T-cell (primary cell): ENCODE measurements at regions not wholly inside any gene's neighbourhood (a gene's known extent, or its start where the extent isn't known, plus 50 kb on each side); places are given as distances from the start of the nearest gene placed in this dataset.

Experiments
- ATAC-seq, 4 experiments: fragments of 200-7000 bp in 3 of 4; fragments of 150-1000 bp in 1 of 4; cut with Tn5 transposase; replicated peaks in 1 of 4; 1 replicate in 3 of 4; 2 replicates in 1 of 4; pipeline ENCODE4 v1.10.0; 2021; ENCODE audit warnings: moderate library complexity in 3 of 4, mild to moderate bottlenecking in 2 of 4, moderate number of reproducible peaks in 1 of 4
- CTCF ChIA-PET, 2 donors: fragments of 300-600 bp; sonication (Branson Sonifier 250); formaldehyde crosslinking; loops; one replicate each; lab custom pipeline; 2022; ENCODE audit warnings: antibody characterized with exemption in 2 of 2; lab: Charles Lee
- POLR2A ChIA-PET, 2 donors: fragments of 300-600 bp; sonication (Branson Sonifier 250); formaldehyde crosslinking; loops; one replicate each; lab custom pipeline; 2022; ENCODE audit warnings: antibody characterized with exemption in 2 of 2; lab: Charles Lee
- DNase-seq, 35 experiments: peaks; one replicate each; pipeline versions ENCODE4 v3.0.0 to v3.0.0-alpha.2; 2013 to 2023
- H3K27ac ChIP-seq: one replicate; pipeline ENCODE4 v1.5.1; 2013; ENCODE audit warnings: low read length
- H3K27me3 ChIP-seq, 2 experiments: replicated peaks in 1 of 2; 1 replicate in 1 of 2; 2 replicates in 1 of 2; pipeline versions ENCODE4 v1.6.1 to v1.7.0; 2013; ENCODE audit warnings: low read length in 1 of 2, mixed read lengths in 1 of 2; ENCODE audit not compliant: control insufficient read depth in 2 of 2, insufficient read depth in 2 of 2; ENCODE audit errors: extremely low read depth in 1 of 2
- H3K36me3 ChIP-seq, 2 donors: 1 replicate in 1 of 2; 2 replicates in 1 of 2; pipeline versions ENCODE4 v1.6.1 to v1.7.0; 2013; ENCODE audit warnings: low read length in 1 of 2; ENCODE audit not compliant: control insufficient read depth in 2 of 2, insufficient read depth in 1 of 2; ENCODE audit errors: extremely low read depth in 1 of 2
- H3K4me1 ChIP-seq, 2 experiments: 1 replicate in 1 of 2; 2 replicates in 1 of 2; pipeline versions ENCODE4 v1.6.1 to v1.7.0; 2013; ENCODE audit warnings: low read length in 2 of 2, mixed read lengths in 1 of 2; ENCODE audit not compliant: insufficient read depth in 2 of 2, control insufficient read depth in 1 of 2; ENCODE audit errors: extremely low read depth in 1 of 2
- H3K4me3 ChIP-seq, 2 donors: 1 replicate in 1 of 2; 2 replicates in 1 of 2; pipeline versions ENCODE4 v1.5.1 to v1.7.0; 2013; ENCODE audit warnings: mild to moderate bottlenecking in 2 of 2, low read length in 1 of 2, moderate library complexity in 1 of 2; ENCODE audit not compliant: control insufficient read depth in 1 of 2; ENCODE audit errors: extremely low read depth in 1 of 2
- H3K9me3 ChIP-seq: 2 replicates; pipeline ENCODE4 v1.7.0; 2013
- H3K27ac Mint-ChIP-seq, 2 donors: one replicate each; pipeline ENCODE4 v1.8.0; 2020 to 2021; ENCODE audit warnings: mild to moderate bottlenecking in 2 of 2, mixed read lengths in 2 of 2
- H3K27me3 Mint-ChIP-seq, 2 donors: one replicate each; pipeline ENCODE4 v1.8.0; 2021 to 2022; ENCODE audit warnings: mixed read lengths in 2 of 2
- H3K36me3 Mint-ChIP-seq: one replicate; pipeline ENCODE4 v1.8.0; 2021; ENCODE audit warnings: mixed read lengths
- H3K4me1 Mint-ChIP-seq, 3 donors: one replicate each; pipeline ENCODE4 v1.8.0; 2020 to 2022; ENCODE audit warnings: mixed read lengths in 3 of 3, mild to moderate bottlenecking in 1 of 3
- H3K4me3 Mint-ChIP-seq, 3 donors: one replicate each; pipeline ENCODE4 v1.8.0; 2020 to 2022; ENCODE audit warnings: mild to moderate bottlenecking in 3 of 3, mixed read lengths in 3 of 3, moderate library complexity in 3 of 3
- H3K9me3 Mint-ChIP-seq, 3 donors: one replicate each; pipeline ENCODE4 v1.8.0; 2020 to 2022; ENCODE audit warnings: mixed read lengths in 3 of 3
- WGBS: methylation state at CpG from one replicate; pipeline ENCODE4 v1.1.5; 2013; ENCODE audit warnings: missing lambda C conversion rate; ENCODE audit not compliant: insufficient coverage; 5-methylcytosine and 5-hydroxymethylcytosine counted together

GRCh38 chr3:132881756-132882409 is 156.3 kb upstream of the TMEM108 start:
- POLR2A ChIA-PET = no interaction called here
- DNase-seq = no peak
- Histone ChIP-seq H3K4me1 (no peaks in the 10 kb centered on the region), H3K27ac (no peak overlapping the region), H3K27me3 (peaks cover 0 to 2% of the 10 kb centered on the region in 2 experiments), H3K4me3 (no peak overlapping the region), H3K36me3 (no peaks in the 10 kb centered on the region), H3K9me3 (no peaks in the 10 kb centered on the region)
- no peak overlapping the region for H3K4me3 Mint-ChIP-seq
- H3K27me3 Mint-ChIP-seq = peaks cover 7 to 15% of the 10 kb centered on the region in 2 donors
- no peak for ATAC-seq
- no peaks in the 10 kb centered on the region for H3K4me1 Mint-ChIP-seq
- H3K36me3 Mint-ChIP-seq = no peaks in the 10 kb centered on the region
- no peak overlapping the region for H3K27ac Mint-ChIP-seq
- 61% methylated on average over 3 of the region's 5 CpGs for WGBS
- CTCF ChIA-PET = no interaction called here
- peaks cover 0 to 11% (median 0%) of the 10 kb centered on the region in 3 donors for H3K9me3 Mint-ChIP-seq

- Mint-ChIP-seq H3K4me1 (no peaks in the 10 kb centered on the region), H3K36me3 (no peaks in the 10 kb centered on the region), H3K9me3 (peaks cover 0 to 11% (median 0%) of the 10 kb centered on the region in 3 donors), H3K27me3 (peaks cover 7 to 21% of the 10 kb centered on the region in 2 donors), H3K4me3 (no peak overlapping the region), H3K27ac (no peak overlapping the region)
- no peak overlapping the region for H3K27ac ChIP-seq
- peaks cover 0 to 2% of the 10 kb centered on the region in 2 experiments for H3K27me3 ChIP-seq
- no peaks in the 10 kb centered on the region for H3K36me3 ChIP-seq
- ChIA-PET CTCF (no interaction called here), POLR2A (no interaction called here)
- H3K9me3 ChIP-seq = no peaks in the 10 kb centered on the region
- ATAC-seq = no peak
- no peaks in the 10 kb centered on the region for H3K4me1 ChIP-seq
- no peak overlapping the region for H3K4me3 ChIP-seq
- no CpG with 5 or more reads among the region's 1 CpG for WGBS
- no peak for DNase-seq
These were observed 157.2 kb upstream of the TMEM108 start for GRCh38 chr3:132880986-132881385.

- H3K4me3 Mint-ChIP-seq = no peak overlapping the region
- no peak for DNase-seq
- POLR2A ChIA-PET = no interaction called here
- no peaks in the 10 kb centered on the region for H3K4me1 Mint-ChIP-seq
- ATAC-seq = no peak
- CTCF ChIA-PET = no interaction called here
- no peaks in the 10 kb centered on the region for H3K9me3 ChIP-seq
- no peaks in the 10 kb centered on the region for H3K36me3 Mint-ChIP-seq
- no peak overlapping the region for H3K27ac Mint-ChIP-seq
- H3K4me3 ChIP-seq = no peak overlapping the region
- H3K36me3 ChIP-seq = no peaks in the 10 kb centered on the region
- no peak overlapping the region for H3K27ac ChIP-seq
- no peaks in the 10 kb centered on the region for H3K4me1 ChIP-seq
- H3K9me3 Mint-ChIP-seq = peaks cover 0 to 11% (median 0%) of the 10 kb centered on the region in 3 donors
- H3K27me3 Mint-ChIP-seq = peaks cover 7 to 22% of the 10 kb centered on the region in 2 donors
- peaks cover 0 to 2% of the 10 kb centered on the region in 2 experiments for H3K27me3 ChIP-seq
These were observed 157.4 kb upstream of the NPHP3 start for GRCh38 chr3:132879656-132880055.

- Mint-ChIP-seq H3K4me3 (no peak overlapping the region), H3K4me1 (no peaks in the 10 kb centered on the region), H3K27me3 (peaks cover 3 to 16% of the 10 kb centered on the region in 2 donors), H3K9me3 (no peaks in the 10 kb centered on the region), H3K36me3 (no peaks in the 10 kb centered on the region), H3K27ac (no peak overlapping the region)
- POLR2A ChIA-PET = no interaction called here
- Histone ChIP-seq H3K4me3 (no peak overlapping the region), H3K27me3 (peaks cover 2 to 7% of the 10 kb centered on the region in 2 experiments), H3K36me3 (no peaks in the 10 kb centered on the region), H3K27ac (no peak overlapping the region), H3K9me3 (no peaks in the 10 kb centered on the region), H3K4me1 (no peaks in the 10 kb centered on the region)
- WGBS = 71% methylated on average over 1 of the region's 1 CpG
- CTCF ChIA-PET = no interaction called here
- ATAC-seq (no peak), DNase-seq (no peak)
These were observed 152.5 kb upstream of the NPHP3 start for GRCh38 chr3:132874701-132875100.

- H3K36me3 Mint-ChIP-seq = no peaks in the 10 kb centered on the region
These were observed 150.5 kb upstream of the NPHP3 start for GRCh38 chr3:132872711-132873110.

GRCh38 chr3:132871956-132872355 is 149.7 kb upstream of the NPHP3 start:
- no peak overlapping the region for H3K27ac Mint-ChIP-seq
- DNase-seq (no peak), ATAC-seq (no peak)
- H3K36me3 Mint-ChIP-seq = no peaks in the 10 kb centered on the region
- peaks cover 2 to 7% of the 10 kb centered on the region in 2 experiments for H3K27me3 ChIP-seq
- H3K9me3 ChIP-seq = no peaks in the 10 kb centered on the region
- H3K4me3 ChIP-seq = no peak overlapping the region
- CTCF ChIA-PET = no interaction called here
- no peaks in the 10 kb centered on the region for H3K9me3 Mint-ChIP-seq
- H3K36me3 ChIP-seq = no peaks in the 10 kb centered on the region
- peaks cover 5 to 14% of the 10 kb centered on the region in 2 donors for H3K27me3 Mint-ChIP-seq
- no peaks in the 10 kb centered on the region for H3K4me1 Mint-ChIP-seq
- POLR2A ChIA-PET = no interaction called here
- 80% methylated on average over 1 of the region's 4 CpGs for WGBS
- no peaks in the 10 kb centered on the region for H3K4me1 ChIP-seq
- H3K27ac ChIP-seq = no peak overlapping the region
- H3K4me3 Mint-ChIP-seq = no peak overlapping the region

More at GRCh38 chr3:132872711-132873110, 150.5 kb upstream of the NPHP3 start:
- Mint-ChIP-seq H3K4me3 (no peak overlapping the region), H3K4me1 (no peaks in the 10 kb centered on the region), H3K9me3 (no peaks in the 10 kb centered on the region), H3K27me3 (peaks cover 3 to 14% of the 10 kb centered on the region in 2 donors), H3K27ac (no peak overlapping the region)
- ATAC-seq (no peak), DNase-seq (no peak)
- H3K27me3 ChIP-seq = peaks cover 2 to 7% of the 10 kb centered on the region in 2 experiments
- no peaks in the 10 kb centered on the region for H3K36me3 ChIP-seq
- CTCF ChIA-PET = no interaction called here
- POLR2A ChIA-PET = no interaction called here
- no CpG with 5 or more reads among the region's 1 CpG for WGBS
- no peaks in the 10 kb centered on the region for H3K4me1 ChIP-seq
- no peak overlapping the region for H3K27ac ChIP-seq
- H3K9me3 ChIP-seq = no peaks in the 10 kb centered on the region
- no peak overlapping the region for H3K4me3 ChIP-seq
